ENCODE measurements at regions not wholly inside any gene's neighbourhood (a gene's known extent, or its start where the extent isn't known, plus 50 kb on each side); places are given as distances from the start of the nearest gene placed in this dataset.

GRCh38 chr16:22641131-22641628 lies 130.5 kb downstream of the NPIPB5 start:
- H4K20me1 ChIP-seq (ENCODE audit: insufficient read depth, low read length), result no peaks in the 10 kb centered on the region
- ChIA-PET CTCF (no interaction called here), POLR2A (ENCODE audit: unreplicated experiment) (no interaction called here)
- H2AK9ac ChIP-seq (replicated peaks; ENCODE audit: low read depth, low read length, poor library complexity), result no peak overlapping the region
- H2AFZ ChIP-seq (replicated peaks; ENCODE audit: low read length, poor library complexity), result no peak overlapping the region
- peak; percentile 49 for DNase-seq
- H2BK15ac ChIP-seq (ENCODE audit: low read depth, low read length), result no peak overlapping the region
- no peaks in the 10 kb centered on the region for H3K9me3 ChIP-seq (ENCODE audit: control insufficient read depth, insufficient read depth, low read length)
- ATAC-seq (ENCODE audit: low read depth), result peak; percentile 85
- no TSS peak for BruUV-seq (replicated peaks)
- H2BK120ac ChIP-seq (ENCODE audit: low read depth, low read length), result no peak overlapping the region
- no peak overlapping the region for H3K23ac ChIP-seq (ENCODE audit: low read depth, low read length)
- dilution Hi-C loops (cut with HindIII; ENCODE audit: low sequenced_read_pairs, unreplicated experiment) (no loop called here), in situ Hi-C loops (cut with MboI; ENCODE audit: low sequenced_read_pairs) (no loop called here), intact Hi-C loops (cut with micrococcal nuclease) (no loop called here)
- H3K27ac ChIP-seq (ENCODE audit: insufficient read depth, low read length), result no peak overlapping the region
- H3K4me1 ChIP-seq (ENCODE audit: control insufficient read depth, insufficient read depth, low read length), result no peaks in the 10 kb centered on the region
- 0% methylated on average over 1 of the region's 1 CpG; no CpG with 5 or more reads in 1 of the 2 experiments for WGBS, 2 experiments (ENCODE audit: extremely low coverage in 2 of 2, insufficient read length in 1 of 2)
- H4K8ac ChIP-seq (ENCODE audit: low read depth in 2 of 2, low read length in 2 of 2), result no peak overlapping the region
- H3K56ac ChIP-seq (ENCODE audit: extremely low read depth, insufficient read depth, low read length), result no peak overlapping the region
- no peak overlapping the region for H3K4me2 ChIP-seq (ENCODE audit: low read depth, low read length)
- H3K4me3 ChIP-seq (ENCODE audit: insufficient read depth, low read depth, low read length), result no peak overlapping the region
- no peak overlapping the region for H3K14ac ChIP-seq (replicated peaks; ENCODE audit: low read depth, low read length)
- no peak overlapping the region for H3K18ac ChIP-seq (ENCODE audit: low read depth, low read length)
- TF ChIP-seq CTCF (conservative IDR thresholded peaks at IDR 0.05; ENCODE audit: low read depth, low read length) (no peak), ELK1 (IDR thresholded peaks at IDR 0.05; ENCODE audit: borderline replicate concordance, low read depth, low read length) (no peak), SMC3 (IDR thresholded peaks at IDR 0.05; ENCODE audit: low read depth, low read length) (no peak), MXI1 (IDR thresholded peaks at IDR 0.05; ENCODE audit: borderline replicate concordance, low read depth, low read length) (no peak), NFE2L2 (IDR thresholded peaks at IDR 0.05; ENCODE audit: low read depth, low read length) (no peak), BHLHE40 (IDR thresholded peaks at IDR 0.05; ENCODE audit: low read depth, low read length) (no peak), CEBPB (IDR thresholded peaks at IDR 0.05; ENCODE audit: low read depth, low read length) (no peak), RAD21 (IDR thresholded peaks at IDR 0.05; ENCODE audit: low read length) (no peak), MAZ (IDR thresholded peaks at IDR 0.05; ENCODE audit: borderline replicate concordance, low read depth, low read length) (no peak), RCOR1 (IDR thresholded peaks at IDR 0.05; ENCODE audit: insufficient replicate concordance, low read length) (no peak), RFX5 (IDR thresholded peaks at IDR 0.05; ENCODE audit: low read depth, low read length) (no peak), USF2 (IDR thresholded peaks at IDR 0.05; ENCODE audit: low read depth, low read length) (no peak), FOS (IDR thresholded peaks at IDR 0.05; ENCODE audit: low read depth, low read length) (no peak)
- H2BK20ac ChIP-seq (ENCODE audit: low read depth, low read length), result no peak overlapping the region
- no peaks in the 10 kb centered on the region for H3K36me3 ChIP-seq (ENCODE audit: control insufficient read depth, insufficient read depth, low read length)
- H3K9me1 ChIP-seq (ENCODE audit: insufficient read depth, low read length), result no peaks in the 10 kb centered on the region
- H4K91ac ChIP-seq (ENCODE audit: insufficient read depth, low read depth, low read length), result no peak overlapping the region
- no peak overlapping the region for H2BK5ac ChIP-seq (ENCODE audit: low read depth, low read length, poor library complexity, severe bottlenecking)
- no peak overlapping the region for H3K9ac ChIP-seq (ENCODE audit: low read depth, low read length)
- no peak overlapping the region for H2AK5ac ChIP-seq (ENCODE audit: low read depth, low read length)
- peaks cover 5% of the 10 kb centered on the region for H3K27me3 ChIP-seq (ENCODE audit: control insufficient read depth, insufficient read depth, low read length)
- no peak overlapping the region for H3K4ac ChIP-seq (ENCODE audit: low read depth, low read length)
- H3K79me1 ChIP-seq (ENCODE audit: low read depth in 1 of 2, low read length in 2 of 2), result no peaks in the 10 kb centered on the region
- no peak overlapping the region for H4K5ac ChIP-seq (ENCODE audit: low read depth, low read length)
